Gastroesophageal sphincter (tissue), 4 donors: ENCODE measurements at regions not wholly inside any gene's neighbourhood (a gene's known extent, or its start where the extent isn't known, plus 50 kb on each side); places are given as distances from the start of the nearest gene placed in this dataset.

Experiments
- ATAC-seq: fragments of 150-250 bp; one replicate; pipeline ENCODE4 v1.9.1; 2016; ENCODE audit warnings: mild to moderate bottlenecking, moderate library complexity
- H3K27ac ChIP-seq, 4 donors: fragments of 200-600 bp; sonication (generic) in 3 of 4; 1 replicate in 3 of 4; 2 replicates in 1 of 4; pipeline ENCODE4 v1.5.1; 2016 to 2019
- H3K27me3 ChIP-seq: fragments of 200-600 bp; sonication (generic); one replicate; pipeline ENCODE4 v1.5.1; 2019
- H3K36me3 ChIP-seq, 2 donors: fragments of 200-600 bp; sonication (generic); one replicate each; pipeline ENCODE4 v1.5.1; 2019; ENCODE audit warnings: control low read depth in 1 of 2
- H3K4me1 ChIP-seq, 3 donors: fragments of 200-600 bp; sonication (generic); 1 replicate in 2 of 3; 2 replicates in 1 of 3; pipeline ENCODE4 v1.5.1; 2016 to 2019; ENCODE audit warnings: control low read depth in 2 of 3
- H3K4me3 ChIP-seq, 2 donors: fragments of 200-600 bp; sonication (generic); one replicate each; pipeline ENCODE4 v1.5.1; 2019; ENCODE audit warnings: mild to moderate bottlenecking in 1 of 2, moderate library complexity in 1 of 2
- H3K9me3 ChIP-seq, 3 donors: fragments of 200-600 bp; sonication (generic); one replicate each; pipeline ENCODE4 v1.5.1; 2017 to 2019; ENCODE audit warnings: control low read depth in 2 of 3
- EP300 ChIP-seq: sonication (generic); formaldehyde crosslinking; IDR thresholded peaks from one replicate; pipeline ENCODE4 v1.6.1; 2017; ENCODE audit warnings: antibody characterized with exemption, mild to moderate bottlenecking
- POLR2A ChIP-seq, 2 donors: fragments of 450-650 bp; IDR thresholded peaks; one replicate each; pipeline ENCODE4 v1.6.1; 2017; ENCODE audit warnings: antibody characterized with exemption in 2 of 2, mild to moderate bottlenecking in 2 of 2, moderate library complexity in 1 of 2
- POLR2AphosphoS5 ChIP-seq: sonication (generic); formaldehyde crosslinking; IDR thresholded peaks from one replicate; pipeline ENCODE4 v1.6.1; 2017; ENCODE audit warnings: antibody characterized with exemption
- WGBS, 2 donors: methylation state at CpG; one replicate each; pipeline ENCODE4 v1.1.5; 2018; ENCODE audit warnings: low coverage in 1 of 2; 5-methylcytosine and 5-hydroxymethylcytosine counted together
- TF ChIP-seq, protein P1 (sequence below), 4 experiments: fragments of 200-600 bp in 2 of 4; fragments of 450-650 bp in 2 of 4; sonication (generic) in 1 of 4; IDR thresholded peaks; one replicate each; pipeline ENCODE4 v1.5.1; 2017 to 2019; ENCODE audit warnings: antibody characterized with exemption in 4 of 4, mild to moderate bottlenecking in 2 of 4, moderate library complexity in 2 of 4

GRCh38 chr2:234712421-234712935, 215.6 kb upstream of the ARL4C start:
- Histone ChIP-seq H3K36me3 (no peaks in the 10 kb centered on the region), H3K4me1 (no peaks in the 10 kb centered on the region), H3K27ac (no peak overlapping the region), H3K9me3 (no peaks in the 10 kb centered on the region), H3K4me3 (no peak overlapping the region), H3K27me3 (peaks cover 17% of the 10 kb centered on the region)
- no peak for TF ChIP-seq POLR2A (IDR thresholded peaks at IDR 0.05)
- TF ChIP-seq, protein P1, sequence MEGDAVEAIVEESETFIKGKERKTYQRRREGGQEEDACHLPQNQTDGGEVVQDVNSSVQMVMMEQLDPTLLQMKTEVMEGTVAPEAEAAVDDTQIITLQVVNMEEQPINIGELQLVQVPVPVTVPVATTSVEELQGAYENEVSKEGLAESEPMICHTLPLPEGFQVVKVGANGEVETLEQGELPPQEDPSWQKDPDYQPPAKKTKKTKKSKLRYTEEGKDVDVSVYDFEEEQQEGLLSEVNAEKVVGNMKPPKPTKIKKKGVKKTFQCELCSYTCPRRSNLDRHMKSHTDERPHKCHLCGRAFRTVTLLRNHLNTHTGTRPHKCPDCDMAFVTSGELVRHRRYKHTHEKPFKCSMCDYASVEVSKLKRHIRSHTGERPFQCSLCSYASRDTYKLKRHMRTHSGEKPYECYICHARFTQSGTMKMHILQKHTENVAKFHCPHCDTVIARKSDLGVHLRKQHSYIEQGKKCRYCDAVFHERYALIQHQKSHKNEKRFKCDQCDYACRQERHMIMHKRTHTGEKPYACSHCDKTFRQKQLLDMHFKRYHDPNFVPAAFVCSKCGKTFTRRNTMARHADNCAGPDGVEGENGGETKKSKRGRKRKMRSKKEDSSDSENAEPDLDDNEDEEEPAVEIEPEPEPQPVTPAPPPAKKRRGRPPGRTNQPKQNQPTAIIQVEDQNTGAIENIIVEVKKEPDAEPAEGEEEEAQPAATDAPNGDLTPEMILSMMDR (IDR thresholded peaks at IDR 0.05), result no peak
- WGBS, 2 donors, result 29 to 53% methylated on average over 1 to 2 of the region's 4 CpGs
- ATAC-seq, result no peak

DNA sequence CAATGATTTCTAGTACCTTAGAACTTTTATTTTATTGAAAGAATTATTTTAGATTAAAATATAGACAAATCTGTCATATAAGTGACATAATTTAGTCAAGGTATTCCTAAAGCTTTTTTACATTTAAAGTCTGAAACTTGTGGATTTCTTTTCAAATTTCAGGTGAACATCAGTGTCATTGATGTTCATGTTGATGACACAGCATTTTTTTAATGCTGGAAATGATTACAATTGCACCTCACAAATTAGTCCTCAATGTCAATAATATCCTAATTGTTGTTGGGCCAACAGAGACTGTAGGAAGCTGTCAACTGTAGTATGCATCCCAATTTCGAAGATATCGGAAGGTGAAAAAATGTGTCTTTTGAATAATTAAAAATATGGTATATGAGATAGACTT, 214.4 kb upstream of the ARL4C start:
- TF ChIP-seq POLR2AphosphoS5 (no peak), EP300 (no peak), POLR2A (IDR thresholded peaks at IDR 0.05) (no peak)
- TF ChIP-seq, protein P1 (IDR thresholded peaks at IDR 0.05), result no peak
- H3K27me3 ChIP-seq, result peaks cover 17% of the 10 kb centered on the region
- no peak overlapping the region for H3K4me3 ChIP-seq
- 93 to 95% methylated on average over 2 of the region's 2 CpGs for WGBS, 2 donors
- H3K4me1 ChIP-seq, result no peaks in the 10 kb centered on the region
- no peaks in the 10 kb centered on the region for H3K9me3 ChIP-seq
- ATAC-seq, result no peak
- H3K36me3 ChIP-seq, result no peaks in the 10 kb centered on the region
- no peak overlapping the region for H3K27ac ChIP-seq

GRCh38 chr2:234710587-234710986, 213.7 kb upstream of the ARL4C start:
- no peak for ATAC-seq
- Histone ChIP-seq H3K4me1 (no peaks in the 10 kb centered on the region), H3K4me3 (no peak overlapping the region), H3K36me3 (no peaks in the 10 kb centered on the region), H3K9me3 (no peaks in the 10 kb centered on the region), H3K27me3 (peaks cover 17% of the 10 kb centered on the region), H3K27ac (no peak overlapping the region)
- 40 to 54% methylated on average over 3 to 5 of the region's 5 CpGs for WGBS, 2 donors
- TF ChIP-seq POLR2AphosphoS5 (no peak), EP300 (no peak), POLR2A (IDR thresholded peaks at IDR 0.05) (no peak)
- TF ChIP-seq, protein P1 (IDR thresholded peaks at IDR 0.05), result no peak

- Histone ChIP-seq H3K27ac (no peak overlapping the region), H3K4me1 (no peaks in the 10 kb centered on the region), H3K36me3 (no peaks in the 10 kb centered on the region), H3K9me3 (no peaks in the 10 kb centered on the region), H3K4me3 (no peak overlapping the region), H3K27me3 (peaks cover 17% of the 10 kb centered on the region)
- TF ChIP-seq POLR2A (IDR thresholded peaks at IDR 0.05) (no peak), EP300 (no peak), POLR2AphosphoS5 (no peak)
- TF ChIP-seq, protein P1 (IDR thresholded peaks at IDR 0.05), result no peak
- 79 to 85% methylated on average over 2 to 4 of the region's 4 CpGs for WGBS, 2 donors
- ATAC-seq, result no peak
Observed at GRCh38 chr2:234710066-234710465, 213.2 kb upstream of the ARL4C start.

- WGBS, 2 donors, result 95 to 100% methylated on average over 3 of the region's 3 CpGs
Observed at GRCh38 chr2:234708717-234709116, 211.8 kb upstream of the ARL4C start.

More at GRCh38 chr2:234708717-234709116, 211.8 kb upstream of the ARL4C start:
- no peak for TF ChIP-seq POLR2AphosphoS5
- no peak for TF ChIP-seq POLR2A (IDR thresholded peaks at IDR 0.05)
- TF ChIP-seq, protein P1 (IDR thresholded peaks at IDR 0.05), result no peak
- no peak for TF ChIP-seq EP300
- Histone ChIP-seq H3K4me3 (no peak overlapping the region), H3K27me3 (peaks cover 17% of the 10 kb centered on the region), H3K27ac (no peak overlapping the region), H3K36me3 (no peaks in the 10 kb centered on the region), H3K9me3 (no peaks in the 10 kb centered on the region), H3K4me1 (no peaks in the 10 kb centered on the region)
- no peak for ATAC-seq
